ENCODE measurements at regions not wholly inside any gene's neighbourhood (a gene's known extent, or its start where the extent isn't known, plus 50 kb on each side); places are given as distances from the start of the nearest gene placed in this dataset.

DNA sequence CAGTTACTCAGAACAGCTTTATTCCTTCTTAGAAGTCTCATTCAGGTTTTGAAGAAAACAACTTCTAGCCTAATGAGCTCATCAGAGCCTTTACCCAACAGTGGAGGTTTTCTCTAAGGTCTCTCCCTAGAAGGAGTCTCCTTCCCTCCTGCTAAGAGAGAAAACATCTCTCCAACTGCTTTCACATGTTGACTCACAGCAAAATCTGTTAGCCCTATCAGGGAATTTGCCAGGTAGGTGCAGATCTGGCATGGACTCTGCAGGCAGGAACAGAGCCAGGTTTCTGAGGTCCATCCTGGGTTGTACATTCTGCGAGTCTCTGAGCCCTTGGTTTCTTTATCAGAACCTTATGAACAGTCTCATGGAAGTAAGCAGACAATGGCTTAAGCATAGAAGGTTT lies 214.4 kb downstream of the HIPK3 start:
- WGBS, 2 donors: 9 to 29% methylated on average over 1 of the region's 1 CpG
- Histone ChIP-seq H3K4me3 (no peak overlapping the region), H3K27ac (no peak overlapping the region), H3K4me1 (peaks cover 15% of the 10 kb centered on the region), H3K36me3 (replicated peaks in 1 of 2; ENCODE audit: insufficient read depth in 1 of 2, low read depth in 2 of 2) (no peaks in the 10 kb centered on the region), H3K27me3 (no peaks in the 10 kb centered on the region), H3K9me3 (no peaks in the 10 kb centered on the region)
- peak in 3 of 4 donors; percentile 17 to 44 (median 30) for DNase-seq
- no peak for ATAC-seq
- TF ChIP-seq POLR2A (IDR thresholded peaks at IDR 0.05): no peak
- TF ChIP-seq, protein P1, sequence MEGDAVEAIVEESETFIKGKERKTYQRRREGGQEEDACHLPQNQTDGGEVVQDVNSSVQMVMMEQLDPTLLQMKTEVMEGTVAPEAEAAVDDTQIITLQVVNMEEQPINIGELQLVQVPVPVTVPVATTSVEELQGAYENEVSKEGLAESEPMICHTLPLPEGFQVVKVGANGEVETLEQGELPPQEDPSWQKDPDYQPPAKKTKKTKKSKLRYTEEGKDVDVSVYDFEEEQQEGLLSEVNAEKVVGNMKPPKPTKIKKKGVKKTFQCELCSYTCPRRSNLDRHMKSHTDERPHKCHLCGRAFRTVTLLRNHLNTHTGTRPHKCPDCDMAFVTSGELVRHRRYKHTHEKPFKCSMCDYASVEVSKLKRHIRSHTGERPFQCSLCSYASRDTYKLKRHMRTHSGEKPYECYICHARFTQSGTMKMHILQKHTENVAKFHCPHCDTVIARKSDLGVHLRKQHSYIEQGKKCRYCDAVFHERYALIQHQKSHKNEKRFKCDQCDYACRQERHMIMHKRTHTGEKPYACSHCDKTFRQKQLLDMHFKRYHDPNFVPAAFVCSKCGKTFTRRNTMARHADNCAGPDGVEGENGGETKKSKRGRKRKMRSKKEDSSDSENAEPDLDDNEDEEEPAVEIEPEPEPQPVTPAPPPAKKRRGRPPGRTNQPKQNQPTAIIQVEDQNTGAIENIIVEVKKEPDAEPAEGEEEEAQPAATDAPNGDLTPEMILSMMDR (IDR thresholded peaks at IDR 0.05): no peak
- intact Hi-C loops (cut with DNase I): no loop called here

DNA sequence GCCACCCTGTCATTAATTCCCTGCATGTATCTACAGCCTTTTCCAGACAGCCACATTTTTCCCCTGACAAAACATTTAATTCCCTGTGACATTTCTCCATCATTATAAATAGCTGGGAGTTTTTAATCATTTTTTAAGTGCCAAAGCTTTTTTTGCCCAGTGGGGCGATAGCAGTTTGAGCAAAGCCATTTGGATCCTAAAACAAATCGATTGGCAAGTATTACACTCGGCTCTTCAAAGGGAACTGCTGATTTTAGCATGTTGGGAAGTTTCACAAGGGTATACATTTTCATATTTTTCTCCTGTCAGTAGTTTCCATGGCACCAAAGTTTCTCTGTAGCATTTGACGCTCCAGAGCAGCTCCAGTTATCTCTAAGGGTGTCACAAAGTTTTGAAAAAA lies 210.8 kb downstream of the HIPK3 start:
- Histone ChIP-seq H3K27me3 (no peaks in the 10 kb centered on the region), H3K4me3 (no peak overlapping the region), H3K36me3 (replicated peaks in 1 of 2; ENCODE audit: insufficient read depth in 1 of 2, low read depth in 2 of 2) (no peaks in the 10 kb centered on the region), H3K9me3 (no peaks in the 10 kb centered on the region), H3K27ac (no peak overlapping the region), H3K4me1 (no peaks in the 10 kb centered on the region)
- 67% methylated on average over 4 of the region's 4 CpGs for WGBS, 2 donors
- ATAC-seq: no peak
- intact Hi-C loops (cut with DNase I): no loop called here
- TF ChIP-seq, protein P1 (IDR thresholded peaks at IDR 0.05): no peak
- no peak for TF ChIP-seq POLR2A (IDR thresholded peaks at IDR 0.05)
- DNase-seq: no peak

DNA sequence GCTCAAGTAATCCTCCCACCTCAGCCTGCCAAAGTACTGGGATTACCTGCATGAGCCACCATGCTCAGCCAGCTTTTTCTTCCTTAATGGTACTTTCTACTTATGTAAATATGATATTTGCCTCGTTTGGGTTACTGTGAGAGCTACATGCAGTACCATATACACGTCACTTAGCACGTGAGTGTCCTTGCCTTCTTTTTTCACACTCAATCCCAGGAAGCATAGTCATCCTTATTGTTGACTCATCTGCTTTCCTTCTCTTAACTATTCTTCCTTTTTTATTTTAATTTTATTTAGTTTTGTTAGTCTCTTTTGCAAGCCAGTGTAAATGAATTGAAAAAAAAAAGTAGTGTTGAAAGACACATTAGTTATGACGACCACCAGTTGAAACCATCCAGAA lies 205.9 kb downstream of the HIPK3 start:
- Histone ChIP-seq H3K36me3 (replicated peaks in 1 of 2; ENCODE audit: insufficient read depth in 1 of 2, low read depth in 2 of 2) (no peaks in the 10 kb centered on the region), H3K27ac (no peak overlapping the region), H3K4me1 (no peaks in the 10 kb centered on the region), H3K9me3 (no peaks in the 10 kb centered on the region), H3K27me3 (no peaks in the 10 kb centered on the region), H3K4me3 (no peak overlapping the region)
- WGBS, 2 donors: 51 to 53% methylated on average over 4 of the region's 4 CpGs
- TF ChIP-seq, protein P1 (IDR thresholded peaks at IDR 0.05): no peak
- no peak for TF ChIP-seq POLR2A (IDR thresholded peaks at IDR 0.05)
- ATAC-seq (no peak), DNase-seq (no peak)
- intact Hi-C loops (cut with DNase I): no loop called here

DNA sequence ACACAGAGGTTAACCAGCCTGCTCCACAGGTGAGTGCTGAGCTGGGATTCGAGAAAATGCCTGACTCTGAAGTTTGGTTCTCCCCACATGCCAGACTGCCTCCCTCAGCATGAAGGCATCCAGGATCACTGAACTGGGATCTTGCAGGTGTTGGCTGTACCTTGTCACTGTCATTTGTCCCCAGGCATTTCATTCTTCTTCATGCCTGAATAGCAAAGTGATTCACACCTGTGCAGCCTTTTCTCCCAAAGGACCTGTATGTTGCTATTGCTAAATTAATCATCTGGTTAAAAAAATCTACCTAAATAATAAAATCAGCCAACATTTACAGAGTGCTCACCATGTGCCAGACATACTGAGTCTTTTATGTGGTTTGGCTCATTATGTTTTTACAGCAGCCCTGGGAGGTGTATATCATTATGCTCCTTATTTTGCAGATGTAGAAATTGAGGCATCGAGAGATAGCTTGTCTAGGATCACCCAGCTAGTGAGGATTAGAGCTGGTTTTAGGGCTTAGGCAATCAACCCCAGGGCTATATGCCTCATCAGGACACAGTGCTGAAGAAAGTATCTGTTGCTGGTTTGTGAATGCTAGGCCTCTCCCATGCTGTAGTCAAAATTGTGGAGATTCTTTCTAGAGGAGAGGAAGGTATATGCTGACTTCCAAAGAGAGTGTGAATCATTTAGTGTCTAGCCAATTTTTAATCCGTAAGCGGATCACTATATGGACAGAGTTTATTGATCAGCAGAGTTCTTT lies 204.4 kb downstream of the HIPK3 start:
- TF ChIP-seq, protein P1 (IDR thresholded peaks at IDR 0.05): no peak
- TF ChIP-seq POLR2A (IDR thresholded peaks at IDR 0.05): no peak
- H3K27ac ChIP-seq: no peak overlapping the region
- no peak overlapping the region for H3K4me3 ChIP-seq
- WGBS, 2 donors: 64 to 78% methylated on average over 4 of the region's 4 CpGs
- no peaks in the 10 kb centered on the region for H3K9me3 ChIP-seq
- intact Hi-C loops (cut with DNase I): no loop called here
- H3K27me3 ChIP-seq: no peaks in the 10 kb centered on the region
- ATAC-seq: no peak
- H3K4me1 ChIP-seq: no peaks in the 10 kb centered on the region
- DNase-seq: no peak
- no peaks in the 10 kb centered on the region for H3K36me3 ChIP-seq (replicated peaks in 1 of 2; ENCODE audit: insufficient read depth in 1 of 2, low read depth in 2 of 2)

DNA sequence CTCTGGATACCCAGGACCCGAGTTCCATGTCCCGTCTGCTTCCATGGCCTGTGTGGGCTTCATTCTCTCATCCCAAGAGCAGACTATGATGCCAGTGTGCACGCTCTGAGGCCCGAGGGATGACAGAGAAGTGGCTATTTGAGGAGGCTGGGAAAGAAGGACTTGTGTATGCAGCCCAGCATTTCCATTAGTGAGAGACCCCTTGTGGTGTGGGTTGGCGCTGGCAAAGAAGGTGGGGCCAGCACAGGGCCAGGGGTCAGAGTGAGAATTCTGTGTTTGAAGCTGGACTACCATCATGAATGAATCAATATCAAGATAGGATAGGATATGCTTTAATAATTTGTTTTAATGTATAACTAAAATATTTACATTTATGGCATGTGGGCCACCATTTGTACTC lies 200.8 kb downstream of the HIPK3 start:
- TF ChIP-seq, protein P1 (IDR thresholded peaks at IDR 0.05): no peak
- no peak for TF ChIP-seq POLR2A (IDR thresholded peaks at IDR 0.05)
- no peaks in the 10 kb centered on the region for H3K36me3 ChIP-seq (replicated peaks in 1 of 2; ENCODE audit: insufficient read depth in 1 of 2, low read depth in 2 of 2)
- no peaks in the 10 kb centered on the region for H3K4me1 ChIP-seq
- no peak overlapping the region for H3K4me3 ChIP-seq
- intact Hi-C loops (cut with DNase I): no loop called here
- no peak for ATAC-seq
- H3K27me3 ChIP-seq: no peaks in the 10 kb centered on the region
- H3K9me3 ChIP-seq: no peaks in the 10 kb centered on the region
- WGBS, 2 donors: 79 to 86% methylated on average over 4 to 5 of the region's 5 CpGs
- DNase-seq: no peak
- H3K27ac ChIP-seq: no peak overlapping the region

All from body of pancreas (tissue), 4 donors.